CD14-positive monocyte (primary cell): ENCODE measurements at regions not wholly inside any gene's neighbourhood (a gene's known extent, or its start where the extent isn't known, plus 50 kb on each side); places are given as distances from the start of the nearest gene placed in this dataset.

ENCODE experiments used
- DNase-seq, 3 donors: peaks; one replicate each; pipeline ENCODE4 v3.0.0-alpha.2; 2011 to 2022
- H2AFZ ChIP-seq: 2 replicates; pipeline ENCODE4 v1.6.0; 2012; ENCODE audit warnings: mild to moderate bottlenecking, low read depth, low read length, inconsistent platforms; ENCODE audit not compliant: insufficient read depth, poor library complexity, severe bottlenecking
- H3K27ac ChIP-seq, 2 donors: 1 replicate in 1 of 2; 2 replicates in 1 of 2; pipeline ENCODE4 v1.5.1; 2012 to 2013; ENCODE audit warnings: low read length in 2 of 2, control low read depth in 1 of 2, inconsistent platforms in 1 of 2, low read depth in 1 of 2, mild to moderate bottlenecking in 1 of 2
- H3K27me3 ChIP-seq, 2 donors: one replicate each; pipeline versions ENCODE4 v1.6.0 to v1.6.1; 2011 to 2013; ENCODE audit warnings: low read length in 2 of 2; ENCODE audit not compliant: control insufficient read depth in 2 of 2, insufficient read depth in 2 of 2
- H3K36me3 ChIP-seq, 2 donors: replicated peaks in 1 of 2; 1 replicate in 1 of 2; 2 replicates in 1 of 2; pipeline versions ENCODE4 v1.5.1 to v1.6.1; 2012 to 2013; ENCODE audit warnings: low read length in 2 of 2, control low read depth in 1 of 2, inconsistent platforms in 1 of 2, mild to moderate bottlenecking in 1 of 2; ENCODE audit not compliant: insufficient read depth in 2 of 2, control insufficient read depth in 1 of 2
- H3K4me1 ChIP-seq, 2 donors: 1 replicate in 1 of 2; 2 replicates in 1 of 2; pipeline versions ENCODE4 v1.5.1 to v1.6.1; 2012 to 2013; ENCODE audit warnings: low read length in 2 of 2, control low read depth in 1 of 2, inconsistent platforms in 1 of 2, mild to moderate bottlenecking in 1 of 2, moderate library complexity in 1 of 2; ENCODE audit not compliant: insufficient read depth in 2 of 2, control insufficient read depth in 1 of 2
- H3K4me2 ChIP-seq: replicated peaks from 2 replicates; pipeline ENCODE3; 2012; ENCODE audit warnings: low read length, moderate library complexity, mild to moderate bottlenecking; ENCODE audit not compliant: poor library complexity, severe bottlenecking; ENCODE audit errors: extremely low read depth
- H3K4me3 ChIP-seq, 3 experiments: fragments of 200-600 bp in 1 of 3; sonication (generic) in 1 of 3; replicated peaks in 1 of 3; 1 replicate in 2 of 3; 2 replicates in 1 of 3; pipeline ENCODE4 v1.5.1; 2011 to 2013; ENCODE audit warnings: low read length in 3 of 3, mild to moderate bottlenecking in 3 of 3, control low read depth in 2 of 3, low read depth in 2 of 3, inconsistent platforms in 1 of 3, moderate library complexity in 1 of 3
- H3K79me2 ChIP-seq: 2 replicates; pipeline ENCODE4 v1.6.0; 2012; ENCODE audit warnings: mild to moderate bottlenecking, control low read depth, inconsistent platforms, low read length, moderate library complexity; ENCODE audit not compliant: insufficient read depth
- H3K9ac ChIP-seq: 2 replicates; pipeline ENCODE4 v1.6.0; 2017; ENCODE audit warnings: low read length, mild to moderate bottlenecking; ENCODE audit not compliant: insufficient read depth, poor library complexity, severe bottlenecking
- H3K9me3 ChIP-seq, 2 donors: replicated peaks in 1 of 2; 1 replicate in 1 of 2; 2 replicates in 1 of 2; pipeline versions ENCODE4 v1.5.1 to v1.6.1; 2012 to 2013; ENCODE audit warnings: low read length in 2 of 2, control low read depth in 1 of 2; ENCODE audit not compliant: control insufficient read depth in 1 of 2, insufficient read depth in 1 of 2
- H4K20me1 ChIP-seq: 2 replicates; pipeline ENCODE4 v1.6.0; 2012; ENCODE audit warnings: mild to moderate bottlenecking, low read length, control low read depth, moderate library complexity; ENCODE audit not compliant: insufficient read depth
- H3K27ac Mint-ChIP-seq, 7 donors: one replicate each; pipeline ENCODE4 v1.8.0; 2020; ENCODE audit warnings: mild to moderate bottlenecking in 7 of 7, mixed read lengths in 7 of 7, moderate library complexity in 6 of 7, inconsistent platforms in 2 of 7
- H3K27me3 Mint-ChIP-seq, 3 donors: one replicate each; pipeline ENCODE4 v1.8.0; 2021 to 2022; ENCODE audit warnings: low read depth in 3 of 3, mild to moderate bottlenecking in 3 of 3, mixed read lengths in 3 of 3, moderate library complexity in 3 of 3, inconsistent platforms in 1 of 3
- H3K36me3 Mint-ChIP-seq, 2 donors: one replicate each; pipeline ENCODE4 v1.8.0; 2020; ENCODE audit warnings: mixed read lengths in 2 of 2, inconsistent platforms in 1 of 2, mild to moderate bottlenecking in 1 of 2
- H3K4me1 Mint-ChIP-seq: one replicate; pipeline ENCODE4 v1.8.0; 2020; ENCODE audit warnings: mild to moderate bottlenecking, mixed read lengths
- H3K4me3 Mint-ChIP-seq, 2 donors: one replicate each; pipeline ENCODE4 v1.8.0; 2020; ENCODE audit warnings: mild to moderate bottlenecking in 2 of 2, mixed read lengths in 2 of 2, moderate library complexity in 1 of 2
- H3K9me3 Mint-ChIP-seq, 7 donors: one replicate each; pipeline ENCODE4 v1.8.0; 2020 to 2022; ENCODE audit warnings: mixed read lengths in 7 of 7, mild to moderate bottlenecking in 6 of 7, moderate library complexity in 6 of 7, inconsistent platforms in 2 of 7
- WGBS: methylation state at CpG from one replicate; pipeline ENCODE4 v1.1.5; 2013; ENCODE audit warnings: missing lambda C conversion rate; ENCODE audit not compliant: insufficient coverage; 5-methylcytosine and 5-hydroxymethylcytosine counted together
- intact Hi-C, 2 donors: fragments of 100-400 bp; cut with micrococcal nuclease; formaldehyde crosslinking; loops; one replicate each; pipeline versions ENCODE4 v1.15.0 to v1.15.1; 2023
- TF ChIP-seq, protein P1 (sequence below): fragments of 200-600 bp; IDR thresholded peaks from one replicate; pipeline ENCODE4 v1.8.0; 2022; ENCODE audit warnings: antibody characterized with exemption, mild to moderate bottlenecking

DNA sequence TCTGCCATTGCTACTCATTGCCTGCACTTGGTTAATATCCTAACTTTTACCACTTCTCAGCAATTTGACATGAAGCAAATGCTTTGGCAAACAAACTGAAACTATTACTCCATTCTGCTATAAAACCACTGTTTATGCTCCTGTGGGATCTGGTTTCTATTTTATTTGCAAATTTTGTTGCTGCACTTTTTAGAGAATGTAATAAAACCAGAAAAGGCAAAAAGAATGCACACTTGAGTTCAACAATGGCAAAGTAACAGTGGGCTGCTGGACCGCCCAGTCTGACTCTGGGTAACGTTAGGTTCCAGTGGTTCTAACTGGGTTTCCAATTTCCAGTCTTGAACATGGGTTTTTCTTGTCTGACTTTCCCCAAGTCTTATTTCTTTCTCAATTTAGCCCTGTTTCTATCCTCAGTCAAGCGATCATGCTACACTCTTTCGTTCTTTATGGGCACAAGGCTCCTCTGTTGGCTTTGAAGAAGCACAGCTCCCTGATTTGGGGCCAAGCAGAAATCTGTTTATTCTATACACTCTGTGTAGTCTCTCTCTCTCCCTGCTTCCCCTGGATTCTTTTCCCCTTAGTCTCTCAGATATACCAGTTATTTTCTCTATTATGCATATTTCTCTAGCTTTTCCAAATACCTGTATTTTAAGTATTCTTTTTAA is 129.2 kb upstream of the FAM3C start:
- no peak overlapping the region for H2AFZ ChIP-seq

DNA sequence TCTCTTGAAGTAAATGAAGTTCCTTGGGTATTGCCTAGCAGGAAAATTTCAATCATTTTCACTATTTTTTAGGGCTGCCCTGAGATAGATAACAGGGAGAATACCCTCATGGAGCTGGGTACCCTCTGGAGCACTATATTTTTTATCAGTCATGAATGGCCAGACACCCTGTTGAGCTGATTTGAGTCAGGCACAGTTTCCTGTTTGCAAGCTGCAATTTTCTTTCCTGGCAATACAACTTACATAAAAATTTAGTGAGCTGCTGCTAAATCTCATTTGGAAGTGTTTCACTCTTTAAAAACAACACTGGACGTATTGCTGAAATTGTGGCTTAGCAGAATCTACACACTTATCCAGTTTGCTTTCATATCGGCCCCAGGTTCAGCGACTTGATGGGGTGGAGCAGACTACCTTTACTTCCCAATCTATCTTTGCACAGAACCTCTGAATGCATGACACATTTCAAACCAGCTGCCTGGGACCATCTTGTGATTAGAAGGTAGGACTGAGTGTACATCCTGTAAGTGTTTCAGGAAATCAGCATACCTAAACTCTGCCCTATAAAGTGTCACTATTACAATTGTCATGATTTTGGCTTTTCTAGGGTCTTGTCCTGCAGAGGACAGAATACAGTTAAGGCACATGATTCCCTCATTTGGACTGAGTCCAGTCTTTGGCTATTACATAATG is 125.7 kb upstream of the FAM3C start:
- no peaks in the 10 kb centered on the region for H3K27me3 Mint-ChIP-seq

More for the DNA sequence above, 129.2 kb upstream of the FAM3C start:
- Mint-ChIP-seq H3K36me3 (no peaks in the 10 kb centered on the region), H3K27me3 (no peaks in the 10 kb centered on the region), H3K4me3 (no peak overlapping the region), H3K27ac (peak overlapping the region in 1 of 7 donors; percentile 27), H3K4me1 (no peaks in the 10 kb centered on the region), H3K9me3 (no peaks in the 10 kb centered on the region)
- TF ChIP-seq, protein P1, sequence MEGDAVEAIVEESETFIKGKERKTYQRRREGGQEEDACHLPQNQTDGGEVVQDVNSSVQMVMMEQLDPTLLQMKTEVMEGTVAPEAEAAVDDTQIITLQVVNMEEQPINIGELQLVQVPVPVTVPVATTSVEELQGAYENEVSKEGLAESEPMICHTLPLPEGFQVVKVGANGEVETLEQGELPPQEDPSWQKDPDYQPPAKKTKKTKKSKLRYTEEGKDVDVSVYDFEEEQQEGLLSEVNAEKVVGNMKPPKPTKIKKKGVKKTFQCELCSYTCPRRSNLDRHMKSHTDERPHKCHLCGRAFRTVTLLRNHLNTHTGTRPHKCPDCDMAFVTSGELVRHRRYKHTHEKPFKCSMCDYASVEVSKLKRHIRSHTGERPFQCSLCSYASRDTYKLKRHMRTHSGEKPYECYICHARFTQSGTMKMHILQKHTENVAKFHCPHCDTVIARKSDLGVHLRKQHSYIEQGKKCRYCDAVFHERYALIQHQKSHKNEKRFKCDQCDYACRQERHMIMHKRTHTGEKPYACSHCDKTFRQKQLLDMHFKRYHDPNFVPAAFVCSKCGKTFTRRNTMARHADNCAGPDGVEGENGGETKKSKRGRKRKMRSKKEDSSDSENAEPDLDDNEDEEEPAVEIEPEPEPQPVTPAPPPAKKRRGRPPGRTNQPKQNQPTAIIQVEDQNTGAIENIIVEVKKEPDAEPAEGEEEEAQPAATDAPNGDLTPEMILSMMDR: no peak
- no peaks in the 10 kb centered on the region for H3K36me3 ChIP-seq
- no peaks in the 10 kb centered on the region for H3K4me1 ChIP-seq
- intact Hi-C loops: no loop called here
- no peak for DNase-seq
- H3K4me2 ChIP-seq: no peak overlapping the region
- 95% methylated on average over 4 of the region's 4 CpGs for WGBS
- no peaks in the 10 kb centered on the region for H4K20me1 ChIP-seq
- no peak overlapping the region for H3K27ac ChIP-seq
- no peak overlapping the region for H3K9ac ChIP-seq
- H3K79me2 ChIP-seq: no peaks in the 10 kb centered on the region
- H3K4me3 ChIP-seq: no peak overlapping the region
- H3K27me3 ChIP-seq: no peaks in the 10 kb centered on the region
- H3K9me3 ChIP-seq: no peaks in the 10 kb centered on the region

More for the DNA sequence above, 125.7 kb upstream of the FAM3C start:
- no CpG with 5 or more reads among the region's 3 CpGs for WGBS
- Histone ChIP-seq H2AFZ (no peak overlapping the region), H3K4me3 (no peak overlapping the region), H3K27me3 (no peaks in the 10 kb centered on the region), H3K9me3 (no peaks in the 10 kb centered on the region), H3K4me2 (no peak overlapping the region), H4K20me1 (no peaks in the 10 kb centered on the region), H3K27ac (no peak overlapping the region), H3K4me1 (no peaks in the 10 kb centered on the region), H3K9ac (no peak overlapping the region), H3K79me2 (no peaks in the 10 kb centered on the region), H3K36me3 (no peaks in the 10 kb centered on the region)
- Mint-ChIP-seq H3K4me1 (no peaks in the 10 kb centered on the region), H3K36me3 (no peaks in the 10 kb centered on the region), H3K4me3 (no peak overlapping the region), H3K9me3 (no peaks in the 10 kb centered on the region), H3K27ac (no peak overlapping the region)
- intact Hi-C loops: no loop called here
- no peak for DNase-seq
- TF ChIP-seq, protein P1: no peak
